A549 (cell line): ENCODE measurements at regions not wholly inside any gene's neighbourhood (a gene's known extent, or its start where the extent isn't known, plus 50 kb on each side); places are given as distances from the start of the nearest gene placed in this dataset.

Experiments used
- CBX8 ChIP-seq: fragments of 200-600 bp; sonication (generic); IDR thresholded peaks from 2 replicates; pipeline ENCODE4 v1.6.1; 2016
- CHD2 ChIP-seq: fragments of 150-350 bp; IDR thresholded peaks from 2 replicates; pipeline ENCODE4 v1.6.1; 2014; ENCODE audit warnings: low read length; ENCODE audit not compliant: partially characterized antibody
- CTCF ChIP-seq: fragments of >200 bp; sonication (Bioruptor Twin); formaldehyde crosslinking; IDR thresholded peaks from 3 replicates; pipeline ENCODE4 v1.5.1; 2016
- EP300 ChIP-seq, 2 experiments: fragments of >200 bp; sonication (Bioruptor Twin); formaldehyde crosslinking; IDR thresholded peaks; 2 replicates in 1 of 2; 3 replicates in 1 of 2; pipeline ENCODE4 v1.6.1; 2016 to 2017
- ESRRA ChIP-seq: fragments of 150-350 bp; IDR thresholded peaks from 2 replicates; pipeline ENCODE4 v1.6.1; 2014; ENCODE audit warnings: mild to moderate bottlenecking, low read length, borderline replicate concordance
- HDAC2 ChIP-seq: fragments of 200-600 bp; sonication (generic); IDR thresholded peaks from 2 replicates; pipeline ENCODE4 v1.6.1; 2016
- JUN ChIP-seq, 2 experiments: fragments of >200 bp; sonication (Bioruptor Twin); formaldehyde crosslinking; IDR thresholded peaks; 2 replicates in 1 of 2; 3 replicates in 1 of 2; pipeline ENCODE4 v1.6.1; 2016 to 2017
- MYC ChIP-seq: IDR thresholded peaks from 2 replicates; pipeline ENCODE4 v1.6.1; 2012; ENCODE audit warnings: mild to moderate bottlenecking, inconsistent platforms, low read length, improper control_type of control experiment, borderline replicate concordance
- NR3C1 ChIP-seq: fragments of >200 bp; sonication (Bioruptor Twin); formaldehyde crosslinking; IDR thresholded peaks from 3 replicates; pipeline ENCODE4 v1.6.1; 2017
- POLR2A ChIP-seq: IDR thresholded peaks from 2 replicates; pipeline ENCODE4 v1.6.1; 2012; ENCODE audit warnings: mild to moderate bottlenecking, low read length

GRCh38 chr7:88670536-88670935, 89.0 kb upstream of the ZNF804B start:
- TF ChIP-seq NR3C1 = no peak
- no peak for TF ChIP-seq HDAC2
- TF ChIP-seq JUN (IDR thresholded peaks at IDR 0.05) = no peak
- TF ChIP-seq CTCF = no peak
- TF ChIP-seq CHD2 = no peak
- TF ChIP-seq CBX8 = no peak
- no peak for TF ChIP-seq EP300 (IDR thresholded peaks at IDR 0.05)
- TF ChIP-seq POLR2A = no peak
- no peak for TF ChIP-seq MYC
- no peak for TF ChIP-seq ESRRA
